Suprapubic skin (tissue), 4 donors: ENCODE measurements at regions not wholly inside any gene's neighbourhood (a gene's known extent, or its start where the extent isn't known, plus 50 kb on each side); places are given as distances from the start of the nearest gene placed in this dataset.

Experiments
- DNase-seq, 2 donors: peaks; one replicate each; pipeline ENCODE4 v3.0.0-alpha.2; 2019; ENCODE audit warnings: low spot score in 2 of 2
- H3K27ac ChIP-seq: fragments of 200-600 bp; sonication (generic); one replicate; pipeline ENCODE4 v1.5.1; 2019
- H3K27me3 ChIP-seq: fragments of 200-600 bp; sonication (generic); one replicate; pipeline ENCODE4 v1.5.1; 2019
- H3K36me3 ChIP-seq: fragments of 200-600 bp; sonication (generic); one replicate; pipeline ENCODE4 v1.5.1; 2019
- H3K4me1 ChIP-seq: fragments of 200-600 bp; sonication (generic); one replicate; pipeline ENCODE4 v1.5.1; 2019
- H3K4me3 ChIP-seq: fragments of 200-600 bp; sonication (generic); one replicate; pipeline ENCODE4 v1.5.1; 2019; ENCODE audit warnings: mild to moderate bottlenecking
- H3K9me3 ChIP-seq: fragments of 200-600 bp; sonication (generic); one replicate; pipeline ENCODE4 v1.5.1; 2019
- CTCF ChIP-seq, 2 donors: fragments of 200-600 bp in 1 of 2; fragments of 450-650 bp in 1 of 2; sonication (generic) in 1 of 2; IDR thresholded peaks; one replicate each; pipeline ENCODE4 v1.5.1; 2016 to 2019; ENCODE audit warnings: antibody characterized with exemption in 2 of 2, mild to moderate bottlenecking in 1 of 2, moderate library complexity in 1 of 2
- EP300 ChIP-seq: sonication (generic); formaldehyde crosslinking; IDR thresholded peaks from one replicate; pipeline ENCODE4 v1.6.1; 2017; ENCODE audit warnings: antibody characterized with exemption
- POLR2A ChIP-seq, 2 donors: fragments of 450-650 bp; IDR thresholded peaks; one replicate each; pipeline ENCODE4 v1.6.1; 2017; ENCODE audit warnings: antibody characterized with exemption in 2 of 2, mild to moderate bottlenecking in 2 of 2, moderate library complexity in 2 of 2
- POLR2AphosphoS5 ChIP-seq, 3 donors: sonication (generic); formaldehyde crosslinking; IDR thresholded peaks; one replicate each; pipeline ENCODE4 v1.6.1; 2017; ENCODE audit warnings: antibody characterized with exemption in 3 of 3
- WGBS: methylation state at CpG from one replicate; pipeline ENCODE4 v1.1.5; 2018; 5-methylcytosine and 5-hydroxymethylcytosine counted together

DNA sequence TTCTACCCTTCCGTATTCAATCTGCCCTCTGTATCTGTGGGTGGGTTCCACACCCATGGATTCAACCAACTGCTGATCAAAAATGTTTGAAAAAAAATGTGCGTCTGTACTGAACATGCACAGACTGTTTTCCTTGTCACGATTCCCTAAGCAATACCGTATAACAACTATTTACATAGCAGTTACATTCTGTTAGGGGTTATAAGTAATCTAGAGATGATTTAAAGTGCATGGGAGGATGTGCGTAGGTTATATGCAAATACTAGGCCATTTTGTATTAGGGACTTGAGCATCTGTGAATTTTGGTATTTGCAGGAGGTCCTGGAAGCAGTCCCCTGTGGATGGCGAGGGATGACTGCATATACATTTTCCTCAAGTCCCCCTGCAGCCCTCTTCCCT, 486.9 kb downstream of the PREX1 start:
- TF ChIP-seq POLR2A (IDR thresholded peaks at IDR 0.05) (no peak), EP300 (no peak), POLR2AphosphoS5 (IDR thresholded peaks at IDR 0.05) (no peak), CTCF (IDR thresholded peaks at IDR 0.05) (no peak)
- WGBS: 62% methylated on average over 6 of the region's 6 CpGs
- H3K36me3 ChIP-seq: no peaks in the 10 kb centered on the region

DNA sequence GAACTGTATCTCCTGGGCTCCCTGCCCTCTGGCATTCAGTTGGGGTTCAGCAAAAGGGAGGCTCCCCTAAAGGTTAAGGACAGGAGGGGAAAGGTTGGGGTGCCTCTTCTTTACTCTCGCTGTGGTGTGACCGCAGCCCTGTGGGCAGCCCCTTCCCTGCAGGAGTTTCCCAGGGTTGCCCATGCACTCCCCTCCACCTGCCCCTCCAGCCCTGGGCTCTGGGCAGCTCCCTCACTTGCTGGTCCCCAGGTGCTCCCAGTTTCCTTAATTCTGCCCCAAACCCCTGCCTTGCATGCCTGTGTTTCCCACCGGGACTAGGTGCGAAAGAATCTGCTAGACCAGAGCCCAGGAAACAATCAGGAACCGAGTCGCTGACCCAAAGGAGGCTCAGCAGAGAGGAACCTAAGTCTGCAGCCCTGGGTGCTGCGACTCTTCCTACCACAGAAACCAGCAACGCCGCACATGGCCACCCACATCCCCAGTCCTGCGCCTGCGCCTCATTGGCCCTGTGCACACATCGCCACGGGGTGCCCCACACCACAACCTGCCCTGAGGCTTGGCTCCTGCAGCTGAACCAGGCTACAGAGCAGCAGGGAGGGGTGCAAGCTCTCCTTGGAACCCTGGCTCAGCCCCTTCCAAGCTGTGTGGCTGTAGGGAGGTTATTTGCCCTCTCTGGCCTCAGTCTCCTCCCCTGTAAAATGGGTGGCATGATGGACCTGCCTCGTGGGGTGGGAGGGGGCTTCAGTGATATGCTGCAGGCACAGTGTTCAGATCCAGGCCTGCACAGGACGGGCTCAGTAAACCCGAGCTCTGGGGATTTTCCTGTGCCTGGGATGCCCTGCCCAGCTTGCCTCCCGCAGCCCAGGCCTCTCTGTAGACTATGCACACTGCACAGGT, 487.6 kb downstream of the PREX1 start:
- TF ChIP-seq EP300: no peak
- TF ChIP-seq POLR2AphosphoS5 (IDR thresholded peaks at IDR 0.05): no peak
- TF ChIP-seq POLR2A (IDR thresholded peaks at IDR 0.05): no peak
- no peak for TF ChIP-seq CTCF (IDR thresholded peaks at IDR 0.05)

More for the DNA sequence above, 486.9 kb downstream of the PREX1 start:
- H3K4me1 ChIP-seq: no peaks in the 10 kb centered on the region
- H3K27me3 ChIP-seq: peaks cover 38% of the 10 kb centered on the region
- no peak overlapping the region for H3K4me3 ChIP-seq
- no peaks in the 10 kb centered on the region for H3K9me3 ChIP-seq
- no peak overlapping the region for H3K27ac ChIP-seq
- no peak for DNase-seq

DNA sequence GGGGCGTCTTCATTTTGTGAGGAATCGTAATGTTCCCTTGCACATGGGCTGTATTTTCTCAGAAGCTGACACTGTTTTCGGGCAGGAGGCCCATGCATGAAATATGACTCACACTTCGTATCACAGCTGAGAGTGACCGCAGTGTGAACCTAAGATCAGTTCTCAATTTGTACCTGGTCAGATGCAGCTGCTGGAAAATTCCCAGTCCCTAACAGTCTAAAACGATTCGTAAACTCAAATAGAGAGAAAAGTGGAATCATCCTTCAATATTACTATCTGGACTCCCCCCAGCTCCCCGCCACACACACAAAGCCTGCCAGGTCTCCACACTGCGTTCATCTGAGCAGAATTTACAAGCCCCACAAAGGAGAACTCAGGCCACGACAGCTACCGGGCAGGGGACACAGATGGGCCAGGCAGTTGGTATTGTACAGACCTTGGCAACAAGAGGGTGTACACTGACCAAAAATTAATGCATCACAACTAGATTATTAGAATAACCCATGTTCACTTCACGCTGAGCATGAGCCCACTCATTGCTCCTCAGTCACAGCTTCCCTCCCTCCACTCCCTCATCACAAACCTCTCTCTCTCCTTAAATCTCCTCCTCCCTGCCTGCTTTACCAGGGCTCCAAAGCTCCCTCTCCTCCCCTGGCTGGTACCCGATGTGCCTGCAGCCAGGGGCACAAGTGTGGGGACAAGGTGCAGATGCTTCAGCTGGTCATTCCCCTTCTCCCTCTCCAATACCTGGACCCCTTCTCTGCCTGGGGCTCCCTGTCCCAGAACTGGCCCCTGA, 488.4 kb downstream of the PREX1 start:
- no peak for TF ChIP-seq POLR2A (IDR thresholded peaks at IDR 0.05)
- no peak for TF ChIP-seq CTCF (IDR thresholded peaks at IDR 0.05)
- no peak for TF ChIP-seq POLR2AphosphoS5 (IDR thresholded peaks at IDR 0.05)
- TF ChIP-seq EP300: no peak
- Histone ChIP-seq H3K27ac (no peak overlapping the region), H3K36me3 (no peaks in the 10 kb centered on the region), H3K9me3 (no peaks in the 10 kb centered on the region), H3K4me1 (no peaks in the 10 kb centered on the region), H3K4me3 (no peak overlapping the region), H3K27me3 (peaks cover 31% of the 10 kb centered on the region)
- 68% methylated on average over 13 of the region's 13 CpGs for WGBS
- no peak for DNase-seq

More for the DNA sequence above, 487.6 kb downstream of the PREX1 start:
- DNase-seq: no peak
- WGBS: 77% methylated on average over 6 of the region's 17 CpGs
- no peak overlapping the region for H3K27ac ChIP-seq
- H3K27me3 ChIP-seq: peaks cover 37% of the 10 kb centered on the region
- H3K4me1 ChIP-seq: no peaks in the 10 kb centered on the region
- H3K9me3 ChIP-seq: no peaks in the 10 kb centered on the region
- no peak overlapping the region for H3K4me3 ChIP-seq
- no peaks in the 10 kb centered on the region for H3K36me3 ChIP-seq

GRCh38 chr20:48338717-48339116, 489.1 kb downstream of the PREX1 start:
- H3K27ac ChIP-seq: no peak overlapping the region
- no peaks in the 10 kb centered on the region for H3K4me1 ChIP-seq
- no peaks in the 10 kb centered on the region for H3K9me3 ChIP-seq
- H3K4me3 ChIP-seq: no peak overlapping the region
- no peaks in the 10 kb centered on the region for H3K36me3 ChIP-seq
- TF ChIP-seq EP300 (no peak), POLR2AphosphoS5 (IDR thresholded peaks at IDR 0.05) (no peak), POLR2A (IDR thresholded peaks at IDR 0.05) (no peak), CTCF (IDR thresholded peaks at IDR 0.05) (no peak)
- DNase-seq: no peak
- WGBS: 55% methylated on average over 7 of the region's 7 CpGs
- peaks cover 24% of the 10 kb centered on the region for H3K27me3 ChIP-seq

- Histone ChIP-seq H3K27me3 (peaks cover 7% of the 10 kb centered on the region), H3K27ac (no peak overlapping the region), H3K36me3 (no peaks in the 10 kb centered on the region), H3K4me1 (no peaks in the 10 kb centered on the region), H3K9me3 (no peaks in the 10 kb centered on the region), H3K4me3 (no peak overlapping the region)
- no peak for TF ChIP-seq POLR2A (IDR thresholded peaks at IDR 0.05)
- no peak for TF ChIP-seq CTCF (IDR thresholded peaks at IDR 0.05)
- no peak for TF ChIP-seq POLR2AphosphoS5 (IDR thresholded peaks at IDR 0.05)
- TF ChIP-seq EP300: no peak
- WGBS: 81% methylated on average over 6 of the region's 6 CpGs
- no peak for DNase-seq
Observed at GRCh38 chr20:48336597-48336996, 491.2 kb downstream of the PREX1 start.
